ENCODE measurements at regions not wholly inside any gene's neighbourhood (a gene's known extent, or its start where the extent isn't known, plus 50 kb on each side); places are given as distances from the start of the nearest gene placed in this dataset.

- DNase-seq (ENCODE audit: low read depth): peak; percentile 56
Observed at GRCh38 chr4:175871774-175872405, 59.8 kb upstream of the GPM6A start.

- DNase-seq (ENCODE audit: low read depth): peak; percentile 37
Observed at GRCh38 chr4:175873707-175874106, 61.6 kb upstream of the GPM6A start.

GRCh38 chr4:175874306-175874705 is 62.2 kb upstream of the GPM6A start:
- no peak for DNase-seq (ENCODE audit: low read depth)

GRCh38 chr4:175875993-175876771 is 64.1 kb upstream of the GPM6A start:
- no peak for DNase-seq (ENCODE audit: low read depth)

GRCh38 chr4:175882891-175883290 is 70.8 kb upstream of the GPM6A start:
- no peak for DNase-seq (ENCODE audit: low read depth)

GRCh38 chr4:175884048-175884447 is 72.0 kb upstream of the GPM6A start:
- peak; percentile 68 for DNase-seq (ENCODE audit: low read depth)

GRCh38 chr4:175891231-175891630 is 79.2 kb upstream of the GPM6A start:
- DNase-seq (ENCODE audit: low read depth): no peak

GRCh38 chr4:175891851-175892250 is 79.8 kb upstream of the GPM6A start:
- peak; percentile 57 for DNase-seq (ENCODE audit: low read depth)

- no peak for DNase-seq (ENCODE audit: low read depth)
Observed at GRCh38 chr4:175905925-175906324, 93.9 kb upstream of the GPM6A start.

GRCh38 chr4:175906384-175906783 is 94.3 kb upstream of the GPM6A start:
- DNase-seq (ENCODE audit: low read depth): no peak

GRCh38 chr4:175910700-175911099 is 98.6 kb upstream of the GPM6A start:
- no peak for DNase-seq (ENCODE audit: low read depth)

- no peak for DNase-seq (ENCODE audit: low read depth)
Observed at GRCh38 chr4:175916626-175917351, 104.7 kb upstream of the GPM6A start.

- DNase-seq (ENCODE audit: low read depth): peak; percentile 9
Observed at GRCh38 chr4:175927121-175927520, 115.1 kb upstream of the GPM6A start.

- peak; percentile 33 for DNase-seq (ENCODE audit: low read depth)
Observed at GRCh38 chr4:175929441-175929840, 117.4 kb upstream of the GPM6A start.

GRCh38 chr4:175929932-175930331 is 117.9 kb upstream of the GPM6A start:
- DNase-seq (ENCODE audit: low read depth): peak; percentile 23

- no peak for DNase-seq (ENCODE audit: low read depth)
Observed at GRCh38 chr4:175930471-175930870, 118.4 kb upstream of the GPM6A start.

- DNase-seq (ENCODE audit: low read depth): no peak
Observed at GRCh38 chr4:175932116-175932515, 120.1 kb upstream of the GPM6A start.

GRCh38 chr4:175934506-175934905 is 122.4 kb upstream of the GPM6A start:
- no peak for DNase-seq (ENCODE audit: low read depth)

- DNase-seq (ENCODE audit: low read depth): peak; percentile 25
Observed at GRCh38 chr4:175935016-175935661, 123.1 kb upstream of the GPM6A start.

GRCh38 chr4:175944126-175944910 is 121.3 kb upstream of the WDR17 start:
- no peak for DNase-seq (ENCODE audit: low read depth)

GRCh38 chr4:175946472-175947116 is 119.0 kb upstream of the WDR17 start:
- no peak for DNase-seq (ENCODE audit: low read depth)

Measured in ELR (cell line).